ENCODE measurements at regions not wholly inside any gene's neighbourhood (a gene's known extent, or its start where the extent isn't known, plus 50 kb on each side); places are given as distances from the start of the nearest gene placed in this dataset.

DNA sequence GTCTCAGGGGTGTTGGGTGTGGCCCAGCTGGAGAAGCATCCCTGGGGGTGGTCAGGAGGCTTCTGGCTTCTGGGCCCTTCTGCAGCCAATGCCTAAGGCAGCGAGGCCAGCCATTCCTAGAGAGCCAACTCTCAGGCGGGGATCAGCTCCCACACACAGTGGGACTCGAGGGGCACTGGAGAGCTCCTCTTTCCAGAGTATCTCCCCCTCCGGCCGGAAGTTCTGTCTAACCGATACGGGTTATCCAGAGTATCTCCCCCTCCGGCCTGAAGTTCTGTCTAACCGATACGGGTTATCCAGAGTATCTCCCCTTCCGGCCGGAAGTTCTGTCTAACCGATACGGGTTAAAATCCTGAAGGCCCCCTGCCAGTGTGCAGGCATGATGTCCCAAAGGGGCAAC, 71.2 kb upstream of the B3GAT1 start:
- DNase-seq: no peak

DNA sequence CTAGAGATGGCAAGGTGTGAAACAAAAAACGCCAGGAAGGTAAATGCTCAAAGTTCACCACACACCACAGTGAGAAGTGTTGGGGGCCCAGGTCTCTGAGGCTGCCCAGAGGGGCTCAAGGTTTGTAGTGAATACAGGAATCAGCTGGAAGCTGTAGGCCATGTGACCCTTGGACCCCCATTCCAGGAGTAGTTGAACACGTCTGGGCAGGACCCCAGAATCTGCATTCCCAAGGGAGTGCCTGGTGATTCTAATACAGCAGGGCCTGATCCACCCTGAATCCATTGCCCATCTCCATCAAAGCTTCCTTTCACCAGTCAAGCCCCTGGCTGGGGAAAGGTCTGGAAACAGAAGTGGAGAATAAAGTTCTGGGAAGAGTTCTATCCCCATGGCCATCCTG, 70.8 kb upstream of the B3GAT1 start:
- DNase-seq: no peak

DNA sequence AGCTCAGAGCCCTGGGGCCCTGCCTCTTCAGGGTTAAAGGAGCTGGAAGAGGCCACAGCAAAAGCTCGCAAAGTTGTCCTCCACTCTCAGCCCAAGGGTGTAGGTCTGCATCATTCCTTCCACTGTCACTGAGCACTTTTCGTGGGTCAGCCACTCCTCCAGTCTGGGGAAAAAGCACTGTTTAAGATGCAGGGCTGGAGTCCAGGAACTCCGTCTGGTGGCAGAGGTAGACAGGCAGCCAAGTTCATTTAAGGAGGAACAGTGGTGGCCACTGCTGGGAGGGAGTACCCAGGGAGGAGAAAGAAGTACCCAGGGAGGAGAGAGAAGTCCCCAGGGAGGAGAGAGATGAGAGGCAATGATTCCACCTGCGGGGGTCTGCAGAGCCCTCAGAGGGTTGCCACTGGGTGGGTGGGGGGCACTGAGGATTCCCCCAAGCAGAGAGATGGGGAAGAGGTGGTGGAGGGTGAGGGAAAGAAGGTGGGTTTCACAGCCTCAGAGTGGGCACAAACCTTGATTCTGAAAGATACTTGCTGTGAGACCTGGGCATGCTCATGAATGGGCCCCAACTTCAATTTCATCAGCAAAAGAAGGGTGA, 70.0 kb upstream of the B3GAT1 start:
- DNase-seq: no peak

DNA sequence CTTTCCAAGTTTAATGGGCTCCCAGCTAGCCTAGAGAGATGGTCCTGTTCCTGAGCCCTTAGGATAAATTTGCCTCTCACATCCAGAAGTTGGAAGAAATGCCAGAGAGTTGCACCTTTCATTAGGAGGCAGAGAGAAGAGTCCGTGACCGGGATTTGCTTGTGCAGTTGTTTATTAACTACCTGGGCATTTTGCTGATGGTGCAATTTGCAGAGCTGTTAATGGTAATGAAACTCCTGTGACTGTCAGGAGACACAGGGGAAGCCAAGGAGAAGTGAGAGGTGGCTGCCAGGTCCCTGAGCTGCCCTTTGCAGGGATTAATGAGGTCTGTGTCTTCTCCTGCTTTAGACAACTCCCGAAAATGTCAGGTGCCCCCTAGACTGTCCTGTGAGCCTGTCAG, 69.1 kb upstream of the B3GAT1 start:
- no peak for DNase-seq

DNA sequence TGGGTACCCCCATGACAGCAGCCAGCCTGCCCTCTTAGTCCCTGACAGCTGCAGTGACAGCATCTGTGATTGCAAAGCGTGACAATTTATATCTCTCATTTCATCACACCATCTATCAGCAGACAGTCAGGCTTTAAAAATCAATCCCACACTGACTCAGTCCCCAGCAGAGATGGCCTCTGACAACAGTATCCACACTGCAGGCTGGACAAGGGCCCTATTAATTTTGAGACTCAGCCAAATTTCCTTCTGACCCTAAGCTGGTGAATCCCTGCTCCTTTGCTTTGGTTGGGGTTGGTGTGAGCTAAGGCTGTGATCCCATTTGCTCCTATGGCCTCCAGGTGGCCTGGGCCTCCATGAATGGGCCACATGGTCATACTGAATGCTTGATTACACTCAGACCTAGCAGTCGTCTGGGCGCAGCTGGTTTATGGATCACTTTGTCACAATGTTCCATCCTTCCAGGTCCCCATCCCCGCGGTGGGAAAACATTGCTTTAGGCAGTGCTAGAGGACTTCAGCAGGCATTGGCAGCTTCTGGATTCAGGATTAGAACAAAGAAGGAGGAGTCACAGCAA, 68.2 kb upstream of the B3GAT1 start:
- DNase-seq: no peak

DNA sequence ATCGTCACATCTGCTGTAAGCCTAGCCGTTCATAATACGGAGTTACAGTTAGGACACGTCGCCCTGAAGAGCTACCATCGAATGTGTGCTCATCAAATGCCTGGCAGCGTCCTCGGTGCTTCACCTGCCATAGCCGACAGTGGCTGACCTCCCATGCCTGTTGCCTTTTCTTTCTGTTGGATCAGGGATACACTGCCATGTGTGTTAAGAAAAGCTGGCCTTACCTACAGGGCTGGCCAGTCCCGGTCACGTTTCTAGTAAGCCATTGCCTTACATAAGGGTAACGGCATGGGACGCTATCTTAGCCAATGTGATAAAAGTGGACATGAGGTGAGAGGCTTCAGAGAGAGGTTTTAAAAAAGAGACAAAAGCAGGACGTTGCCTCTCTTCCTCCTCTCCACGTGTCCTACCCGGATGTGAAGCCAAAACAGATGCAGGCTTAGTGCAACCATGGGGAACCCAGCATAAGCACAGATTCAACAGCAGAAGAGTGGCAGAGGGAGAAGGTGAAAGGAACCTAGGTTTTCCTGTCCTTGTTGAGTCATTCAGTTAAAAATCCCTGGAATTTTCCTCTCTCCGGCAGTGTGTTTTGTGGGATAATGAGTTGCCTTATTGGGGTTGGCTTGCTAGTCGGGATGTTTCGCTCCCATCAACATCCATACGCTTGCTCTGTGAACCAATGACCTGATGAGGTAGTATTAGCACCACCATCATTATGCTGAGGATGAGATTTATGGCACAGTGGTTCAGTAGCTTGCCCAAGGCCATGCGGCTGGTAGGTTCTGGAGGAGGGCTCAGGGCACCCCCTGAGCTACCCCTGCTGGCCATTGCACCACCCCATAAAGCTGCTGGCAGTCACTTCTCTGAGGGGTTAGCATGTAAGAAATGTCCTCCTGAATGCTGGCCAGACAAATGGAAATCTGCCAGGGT, 67.4 kb upstream of the B3GAT1 start:
- no peak for DNase-seq

DNA sequence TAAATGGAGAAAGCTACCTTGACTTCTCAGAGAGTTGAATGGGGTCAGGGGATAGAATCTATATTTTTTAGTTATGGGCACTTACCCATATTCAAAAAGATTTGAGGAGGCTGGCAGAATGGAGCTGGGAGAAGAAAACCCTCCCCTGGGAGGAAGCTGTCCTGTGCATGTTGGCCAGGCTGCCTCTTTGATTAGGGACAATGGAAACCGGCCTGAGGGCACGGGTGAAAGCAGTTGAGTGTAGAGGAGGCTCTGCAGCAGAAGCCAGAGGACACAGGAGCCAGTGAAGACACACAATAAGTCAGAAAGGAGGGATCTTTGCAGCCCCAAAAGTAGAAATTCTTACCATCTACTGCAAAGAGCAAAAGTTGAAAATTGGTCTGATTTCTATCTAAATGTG, 66.6 kb upstream of the B3GAT1 start:
- DNase-seq: no peak

DNA sequence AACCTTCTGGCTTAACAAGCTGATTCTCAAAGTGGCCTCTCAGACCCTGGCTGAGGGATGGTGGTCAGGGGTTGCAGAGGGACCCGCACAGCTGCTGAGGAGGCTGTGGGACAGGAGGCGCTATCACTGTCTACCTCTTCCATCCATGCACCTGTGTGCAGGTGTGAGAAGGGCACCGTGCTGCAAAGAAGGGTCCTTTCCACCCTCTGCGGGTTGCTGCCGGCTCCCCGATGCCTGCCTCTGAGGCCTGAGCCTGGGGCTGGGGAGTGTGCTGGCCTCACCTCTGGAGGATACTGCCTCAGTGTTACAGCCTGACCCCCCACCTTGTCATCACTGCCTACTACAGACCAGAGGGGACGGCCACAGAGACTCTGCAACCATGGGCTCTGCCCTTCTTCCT, 66.1 kb upstream of the B3GAT1 start:
- no peak for DNase-seq

DNA sequence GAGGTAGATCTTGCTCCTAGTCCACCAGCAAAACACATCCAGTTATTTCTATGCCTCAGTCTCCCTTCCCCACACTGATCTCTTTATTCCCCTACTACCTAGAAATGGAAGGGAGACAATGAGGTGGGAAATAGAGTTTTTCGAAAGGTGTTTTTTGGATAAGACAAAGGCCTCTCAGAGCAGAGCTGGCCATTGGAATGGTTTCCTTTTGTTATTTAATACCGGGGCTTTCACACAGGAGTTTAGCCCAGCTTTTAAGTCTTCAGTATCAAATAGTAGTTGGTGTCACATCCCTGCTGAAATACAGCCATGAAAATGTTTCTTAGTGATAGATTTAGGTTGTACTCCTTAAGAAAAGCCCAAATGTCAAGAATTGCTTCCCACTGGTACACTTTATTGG, 65.4 kb upstream of the B3GAT1 start:
- DNase-seq: no peak

DNA sequence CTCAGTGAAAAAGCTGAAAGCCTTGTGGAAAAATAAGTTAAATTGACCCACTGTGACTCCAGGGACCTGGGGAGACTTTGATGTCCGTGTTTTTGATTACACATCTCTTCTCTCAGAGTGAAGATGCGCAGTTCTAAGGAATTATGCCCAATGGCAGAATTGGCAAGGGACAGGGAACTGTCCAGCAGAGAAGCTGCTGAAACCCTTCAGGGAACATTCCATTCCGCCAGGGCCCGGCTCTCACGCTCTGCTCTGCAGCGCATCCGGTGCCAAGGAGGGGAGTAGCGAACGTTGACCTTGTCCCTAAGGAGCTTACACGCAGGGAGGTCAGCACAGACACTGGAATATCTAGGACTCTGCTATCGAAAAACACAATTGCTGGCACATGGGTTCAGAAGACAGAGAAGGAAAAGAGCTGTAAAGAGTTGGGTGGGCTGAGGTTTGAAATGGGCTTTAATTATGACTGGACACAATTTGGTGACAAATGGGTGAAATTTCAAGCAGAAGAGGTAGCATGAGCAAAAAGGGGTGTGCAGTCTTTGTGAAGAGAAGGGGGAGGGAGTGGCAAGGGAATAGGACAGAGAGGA, 64.5 kb upstream of the B3GAT1 start:
- no peak for DNase-seq

DNA sequence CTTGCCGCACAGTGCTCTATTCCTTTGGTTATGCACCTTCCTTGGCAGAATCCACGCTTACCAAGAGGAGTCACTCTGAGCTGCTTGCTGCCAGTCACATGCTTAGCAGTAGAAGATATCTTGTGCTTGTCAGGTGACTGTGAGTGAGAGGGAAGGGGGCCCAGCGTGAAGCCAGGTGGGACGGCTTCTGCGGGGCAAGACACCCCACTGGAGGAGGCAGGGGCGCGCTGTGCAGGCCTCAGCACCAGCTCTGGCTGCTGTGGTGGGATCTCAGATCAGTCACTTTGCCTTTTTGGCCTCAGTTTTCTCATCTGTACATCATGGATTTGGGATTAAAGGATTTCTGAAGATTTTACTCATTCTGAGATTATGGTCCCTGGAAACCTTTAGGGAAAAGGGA, 63.9 kb upstream of the B3GAT1 start:
- no peak for DNase-seq

DNA sequence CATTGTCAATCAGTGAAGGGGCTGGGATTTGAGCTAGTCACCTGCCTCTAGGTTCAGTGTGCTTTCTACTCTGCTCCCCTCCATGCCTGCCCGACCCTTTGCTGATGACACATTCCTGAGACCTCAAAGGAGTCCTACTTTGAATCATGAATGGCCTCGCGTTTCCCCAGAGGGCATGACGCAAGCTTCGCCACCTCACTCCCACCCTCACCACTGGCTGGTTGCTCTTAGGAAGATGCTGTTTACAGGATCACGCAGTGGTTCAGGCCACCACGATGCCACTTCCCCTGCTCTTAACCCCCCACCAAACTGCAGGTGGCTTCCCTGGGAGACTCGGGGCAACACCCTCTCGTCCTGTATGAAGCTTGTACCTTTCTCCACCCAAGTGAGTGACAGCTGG, 62.9 kb upstream of the B3GAT1 start:
- no peak for DNase-seq

DNA sequence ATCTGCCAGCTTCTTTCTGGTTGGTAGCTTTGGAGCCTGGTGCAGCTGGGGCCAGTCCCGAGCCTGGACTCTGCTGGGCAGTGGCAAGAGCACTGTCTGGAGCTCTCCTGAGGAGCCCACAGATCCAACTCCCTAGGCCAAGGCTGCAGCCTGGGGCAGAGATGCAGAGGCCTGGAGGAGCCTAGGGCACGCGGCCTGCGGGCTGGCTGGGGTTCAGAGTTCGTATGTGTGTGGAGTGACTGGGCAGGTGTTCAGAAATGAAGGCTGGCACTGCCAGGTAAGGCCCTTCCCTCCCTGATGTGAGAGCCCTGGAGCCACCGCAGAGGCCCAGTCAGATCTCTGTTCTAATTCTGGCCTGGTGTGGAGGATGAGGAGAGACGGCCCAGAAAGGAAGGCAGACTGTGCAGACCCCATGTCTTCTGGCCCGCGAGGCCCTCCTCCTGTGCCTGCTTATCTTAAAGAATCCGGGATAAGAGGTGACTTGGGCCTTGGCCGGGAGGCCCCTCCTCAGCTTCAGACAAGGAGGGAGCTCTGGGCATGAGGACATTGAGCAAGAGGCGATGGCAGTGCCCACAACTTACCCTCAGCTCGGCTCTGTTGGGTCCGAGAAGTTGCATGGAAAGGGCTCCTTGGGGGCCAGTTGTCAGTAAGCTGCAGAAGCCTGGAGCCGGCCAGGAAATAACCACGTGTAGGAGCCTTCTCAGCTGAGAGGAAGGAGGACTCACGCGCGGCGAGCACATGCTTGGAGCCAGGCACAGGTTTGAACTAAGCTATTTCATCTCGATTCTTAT, 62.2 kb upstream of the B3GAT1 start:
- no peak for DNase-seq

DNA sequence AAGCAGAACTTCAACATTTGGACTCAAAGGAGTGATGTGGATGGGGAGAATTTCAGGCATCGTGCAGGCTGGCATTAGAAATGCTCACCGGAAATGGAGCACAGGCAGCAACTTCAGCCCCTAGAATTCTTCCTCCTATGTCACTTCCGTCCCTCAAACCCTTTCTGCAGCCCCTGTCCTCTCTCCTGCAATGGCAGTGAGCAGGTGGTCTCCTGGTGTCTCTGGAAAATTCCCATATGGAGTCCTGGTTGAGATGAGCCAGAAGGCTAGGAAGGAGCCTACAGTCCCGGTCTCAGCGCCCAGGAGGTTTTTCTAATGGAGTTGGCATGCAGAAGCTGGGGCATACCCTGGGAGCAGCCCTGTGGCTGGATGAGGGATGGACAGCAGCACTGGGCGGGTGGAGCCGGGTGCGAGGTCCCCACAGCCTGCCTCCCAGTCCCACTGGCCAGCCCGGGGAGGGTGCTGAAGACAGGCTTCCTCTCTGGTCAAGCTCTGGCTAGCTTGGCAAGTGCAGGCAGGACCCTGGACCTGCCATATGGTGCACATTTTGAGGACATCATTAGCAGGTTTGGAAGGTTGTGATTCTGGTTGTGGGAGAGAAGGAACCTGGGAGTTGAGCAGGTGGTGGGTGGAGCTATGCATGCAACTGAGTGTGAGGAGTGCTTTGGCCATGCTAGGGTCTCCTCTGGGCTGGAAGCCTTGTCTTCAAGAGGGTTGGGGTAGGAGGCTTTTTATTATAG, 59.8 kb upstream of the B3GAT1 start:
- no peak for DNase-seq

DNA sequence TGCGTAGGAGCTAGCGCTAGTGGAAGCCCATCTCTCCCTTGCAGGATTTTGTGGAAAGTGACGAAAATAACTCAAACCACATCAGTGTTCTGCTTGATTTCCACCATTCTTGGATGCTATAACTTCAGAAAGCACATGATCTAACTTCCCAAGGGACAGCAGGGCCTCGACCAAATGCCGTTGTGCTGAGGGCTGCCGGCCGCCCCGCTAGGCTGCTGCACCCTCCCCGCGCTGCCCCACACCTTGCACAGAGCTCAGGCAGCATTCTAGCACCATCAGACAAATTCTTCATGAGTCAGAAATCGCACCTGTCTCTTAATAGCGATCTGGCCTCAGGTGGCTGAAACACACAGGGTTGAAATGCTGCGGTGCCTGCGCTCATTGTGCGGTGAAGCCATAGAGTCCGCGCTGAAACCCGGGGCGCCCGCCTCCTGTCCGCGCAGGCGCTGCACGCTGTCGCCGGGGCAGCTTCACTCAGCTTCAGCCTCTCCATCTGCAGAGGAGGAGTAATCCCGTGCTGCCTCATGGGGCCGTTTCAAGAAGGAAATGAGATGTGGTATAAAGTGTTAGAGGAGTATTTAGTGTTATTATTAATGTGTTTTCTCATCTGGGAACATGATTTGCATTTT, 59.2 kb upstream of the B3GAT1 start:
- DNase-seq: no peak

DNA sequence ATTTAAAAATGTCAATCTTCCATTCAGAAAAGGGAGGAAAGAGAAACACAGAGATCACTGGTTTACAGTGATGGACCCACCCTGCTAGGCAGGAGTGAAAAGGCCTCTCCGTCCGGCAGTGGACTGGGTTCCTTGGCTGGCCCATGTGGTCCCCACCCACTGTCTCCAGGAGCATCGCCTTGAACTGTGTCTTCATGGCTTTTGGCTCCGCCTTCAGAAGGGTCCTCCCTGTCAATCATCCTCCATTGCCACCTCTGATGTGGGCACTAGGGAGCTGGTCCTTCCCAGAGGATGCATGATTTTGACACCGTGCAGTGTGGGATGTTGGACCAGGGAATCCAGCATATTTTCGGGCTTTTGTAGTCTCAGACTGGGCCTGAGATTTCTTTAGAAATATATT, 58.2 kb upstream of the B3GAT1 start:
- no peak for DNase-seq

DNA sequence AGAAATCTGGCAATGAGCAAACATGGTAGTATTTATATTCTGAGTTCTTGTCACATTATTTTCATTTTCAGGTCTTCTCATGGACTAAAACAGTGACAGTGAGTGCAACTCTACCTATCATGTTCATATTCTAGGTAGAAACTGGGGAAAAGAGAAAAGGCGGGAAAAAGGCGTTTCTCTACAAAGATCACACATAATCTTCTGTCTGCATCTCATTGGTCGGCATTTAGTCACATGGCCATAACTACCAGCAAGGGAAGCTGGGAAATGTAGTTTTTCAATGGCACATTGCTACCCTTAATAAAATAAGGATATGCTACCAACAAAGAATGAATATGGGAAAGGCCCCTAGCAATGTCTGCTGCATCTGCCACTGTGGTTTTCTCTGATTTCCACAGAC, 57.6 kb upstream of the B3GAT1 start:
- no peak for DNase-seq

DNA sequence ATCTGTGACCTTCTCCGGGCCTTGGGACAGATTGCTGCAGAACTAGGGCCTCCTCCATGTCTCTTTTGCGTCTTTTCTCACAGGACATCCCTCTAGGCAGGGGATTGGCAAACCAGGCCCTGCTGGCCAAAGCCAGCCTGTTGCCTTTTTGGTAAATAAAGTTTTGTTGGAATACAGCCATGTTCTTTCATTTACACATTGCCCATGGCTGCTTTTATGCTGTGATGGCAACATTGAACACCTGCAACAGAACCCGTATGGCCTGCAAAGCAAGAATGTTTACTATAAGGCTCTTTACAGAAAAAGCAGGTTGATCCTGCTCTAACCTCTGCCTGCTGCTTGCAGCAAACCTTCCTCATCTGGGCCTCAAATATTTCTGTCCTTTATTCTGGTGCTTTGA, 56.8 kb upstream of the B3GAT1 start:
- DNase-seq: no peak

DNA sequence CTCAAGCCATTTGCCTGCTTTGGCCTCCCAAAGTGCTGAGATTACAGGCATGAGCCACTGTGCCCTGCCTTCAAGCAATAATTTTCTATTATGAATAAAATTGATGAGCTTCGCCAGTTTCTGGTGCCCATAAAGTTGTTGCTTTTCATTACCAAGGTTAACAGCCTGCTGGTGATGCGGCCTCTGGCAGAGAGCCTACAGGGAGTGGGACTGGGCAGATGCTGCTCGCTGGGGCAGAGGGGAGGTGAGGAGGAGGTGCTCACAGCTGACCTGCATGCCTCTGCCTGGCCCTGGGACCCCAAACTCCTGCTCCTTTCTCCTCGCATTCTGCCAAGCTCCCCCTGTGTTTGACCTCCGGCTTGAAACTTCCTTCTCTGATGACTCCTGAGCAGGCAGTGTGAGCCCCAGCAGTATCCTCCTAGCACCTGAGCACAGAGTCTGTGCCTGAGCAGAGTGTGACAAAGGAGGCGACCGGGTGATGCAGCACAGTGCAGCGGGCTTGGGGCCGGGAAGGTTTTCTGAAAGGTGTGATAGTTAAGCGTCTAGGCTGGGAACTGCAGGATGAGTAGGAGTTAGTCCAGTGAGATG, 56.1 kb upstream of the B3GAT1 start:
- DNase-seq: no peak

DNA sequence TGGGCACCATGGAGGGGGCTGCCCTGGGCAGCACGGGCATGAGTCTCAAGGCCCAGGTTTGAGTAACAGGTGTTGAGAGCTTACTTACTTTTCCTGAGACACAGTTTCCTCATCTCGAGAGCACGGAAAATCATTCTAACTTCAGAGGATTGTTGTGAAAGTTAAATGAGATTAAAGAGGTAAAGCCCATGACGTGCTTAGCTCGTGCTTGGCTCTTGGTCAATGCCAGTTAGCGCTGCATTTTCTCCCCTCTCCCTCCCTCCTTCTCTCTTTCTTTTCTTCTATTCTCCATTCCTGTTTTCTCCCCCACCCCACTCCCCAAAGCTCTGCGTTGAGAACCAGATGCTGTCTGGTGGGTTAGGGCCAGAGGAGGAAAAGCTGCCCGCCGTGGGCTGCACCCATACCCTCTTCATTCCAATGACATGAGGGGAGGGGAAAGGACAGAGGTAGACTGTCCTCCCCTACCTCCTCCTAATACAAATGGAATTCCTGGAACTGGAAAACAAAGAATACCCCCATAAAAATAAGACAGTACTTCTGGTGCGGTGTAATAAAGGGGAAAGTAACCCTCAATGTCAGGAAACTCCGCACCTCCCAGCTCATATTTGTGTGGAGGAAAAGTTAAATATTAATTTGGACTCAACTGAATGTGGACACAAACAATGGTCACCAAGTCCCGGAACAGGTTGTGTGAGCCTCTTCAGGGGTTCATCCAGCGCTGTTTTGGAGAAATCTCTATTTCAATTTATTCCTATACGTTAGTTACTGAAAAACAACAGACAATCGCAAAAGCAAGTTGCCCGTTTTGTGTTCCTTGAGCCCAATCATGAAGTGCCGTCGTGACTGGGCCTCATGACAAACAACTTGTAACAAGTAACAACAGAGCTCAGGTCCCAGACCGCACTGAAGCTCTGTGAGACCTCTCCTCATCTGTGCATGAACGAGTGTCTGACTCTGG, 54.8 kb upstream of the B3GAT1 start:
- DNase-seq: no peak

Measured in central memory CD4-positive, alpha-beta T cell (primary cell).